Stimulated activated naive CD8-positive, alpha-beta T cell treated with anti-CD3 and anti-CD28 coated beads, Interleukin-15, Interleukin-2, amounts not matched to agents 100 U/mL and 50 U/mL, for 24 hours (primary cell): ENCODE measurements at regions not wholly inside any gene's neighbourhood (a gene's known extent, or its start where the extent isn't known, plus 50 kb on each side); places are given as distances from the start of the nearest gene placed in this dataset.

ENCODE experiments used
- ATAC-seq: fragments of 150-1000 bp; cut with Tn5 transposase; one replicate; pipeline ENCODE4 v1.10.0; 2021
- DNase-seq: peaks from one replicate; pipeline ENCODE4 v3.0.0; 2021

DNA sequence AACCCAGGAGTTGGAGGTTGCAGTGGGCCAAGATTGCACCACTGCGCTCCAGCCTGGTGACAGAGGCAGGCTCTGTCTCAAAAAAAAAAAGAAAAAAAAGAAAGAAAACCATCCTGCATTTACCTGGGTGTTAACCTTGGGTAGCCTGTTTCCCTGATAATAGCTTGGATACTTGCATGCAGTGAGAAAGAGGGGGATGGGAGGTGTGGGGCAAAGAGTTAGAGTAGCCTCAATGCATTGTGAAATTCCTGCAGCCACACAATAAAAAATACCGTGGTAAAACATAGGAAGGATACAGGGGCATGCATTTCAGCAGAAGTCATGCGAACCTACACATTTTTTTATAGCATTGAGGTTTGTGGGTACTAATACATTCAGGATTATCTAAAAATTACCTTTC is 76.6 kb upstream of the ZNF516 start:
- DNase-seq: no peak
- no peak for ATAC-seq

DNA sequence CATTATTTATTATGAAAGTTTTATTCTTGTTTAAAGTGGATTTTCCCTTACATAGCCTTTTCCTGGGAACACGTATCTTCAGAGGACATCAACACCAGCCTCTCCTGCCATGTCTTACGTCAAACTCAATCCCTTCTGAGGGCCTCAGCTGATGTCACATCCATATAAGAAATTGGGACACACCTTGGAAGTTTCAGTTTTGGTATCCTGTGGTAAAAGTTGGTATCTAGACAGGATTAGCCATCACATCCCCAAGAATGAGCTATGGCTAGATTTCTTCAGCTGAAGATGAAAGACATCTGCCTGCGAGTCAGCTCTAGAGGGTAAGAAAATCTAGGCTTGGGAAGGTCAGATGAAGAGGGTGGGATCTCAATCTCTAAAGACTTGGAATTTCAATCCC is 75.8 kb upstream of the ZNF516 start:
- DNase-seq (no peak), ATAC-seq (no peak)

GRCh38 chr18:76569644-76570419 is 74.8 kb upstream of the ZNF516 start:
- ATAC-seq (no peak), DNase-seq (no peak)

DNA sequence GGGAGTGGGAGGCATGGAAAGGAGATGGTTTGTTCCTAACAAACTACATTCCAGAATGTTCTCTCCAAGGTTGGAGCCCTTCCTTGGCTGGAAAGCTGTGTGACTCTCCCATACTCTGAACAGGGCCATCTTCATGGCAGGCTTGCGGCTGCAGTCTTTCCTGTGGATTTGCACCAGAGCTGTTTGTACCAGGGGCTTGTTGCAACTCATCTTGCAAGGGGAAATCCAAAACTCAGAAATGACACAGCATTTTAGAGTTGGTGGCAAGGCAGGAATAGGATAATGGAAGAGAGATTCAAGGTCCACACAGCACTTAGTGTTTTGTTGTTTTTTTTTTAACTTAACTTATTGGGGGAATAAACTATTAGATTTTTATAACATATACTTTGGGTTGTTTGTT is 73.7 kb upstream of the ZNF516 start:
- DNase-seq (no peak), ATAC-seq (no peak)

GRCh38 chr18:76567835-76568445 is 72.9 kb upstream of the ZNF516 start:
- ATAC-seq (no peak), DNase-seq (no peak)

DNA sequence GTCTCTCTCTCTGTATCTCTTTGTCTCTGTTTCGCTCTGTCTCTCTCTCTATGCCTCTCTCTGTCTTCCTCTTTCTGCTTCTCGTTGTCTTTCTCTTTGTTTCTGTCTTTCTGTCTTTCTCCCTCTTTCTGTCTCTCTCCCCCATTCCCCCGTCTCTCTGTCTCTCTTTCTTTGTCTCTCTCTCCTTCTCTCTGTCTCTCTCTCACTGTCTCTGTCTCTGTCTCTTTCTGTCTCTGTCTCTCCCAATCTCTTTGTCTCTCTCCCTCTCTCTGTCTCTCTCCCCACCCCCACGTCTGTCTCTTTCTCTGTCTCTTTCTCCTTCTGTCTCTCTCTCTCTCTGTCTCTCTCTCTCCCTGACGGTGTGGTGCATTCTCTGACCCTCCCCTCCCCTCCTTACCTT is 71.9 kb upstream of the ZNF516 start:
- no peak for ATAC-seq

DNA sequence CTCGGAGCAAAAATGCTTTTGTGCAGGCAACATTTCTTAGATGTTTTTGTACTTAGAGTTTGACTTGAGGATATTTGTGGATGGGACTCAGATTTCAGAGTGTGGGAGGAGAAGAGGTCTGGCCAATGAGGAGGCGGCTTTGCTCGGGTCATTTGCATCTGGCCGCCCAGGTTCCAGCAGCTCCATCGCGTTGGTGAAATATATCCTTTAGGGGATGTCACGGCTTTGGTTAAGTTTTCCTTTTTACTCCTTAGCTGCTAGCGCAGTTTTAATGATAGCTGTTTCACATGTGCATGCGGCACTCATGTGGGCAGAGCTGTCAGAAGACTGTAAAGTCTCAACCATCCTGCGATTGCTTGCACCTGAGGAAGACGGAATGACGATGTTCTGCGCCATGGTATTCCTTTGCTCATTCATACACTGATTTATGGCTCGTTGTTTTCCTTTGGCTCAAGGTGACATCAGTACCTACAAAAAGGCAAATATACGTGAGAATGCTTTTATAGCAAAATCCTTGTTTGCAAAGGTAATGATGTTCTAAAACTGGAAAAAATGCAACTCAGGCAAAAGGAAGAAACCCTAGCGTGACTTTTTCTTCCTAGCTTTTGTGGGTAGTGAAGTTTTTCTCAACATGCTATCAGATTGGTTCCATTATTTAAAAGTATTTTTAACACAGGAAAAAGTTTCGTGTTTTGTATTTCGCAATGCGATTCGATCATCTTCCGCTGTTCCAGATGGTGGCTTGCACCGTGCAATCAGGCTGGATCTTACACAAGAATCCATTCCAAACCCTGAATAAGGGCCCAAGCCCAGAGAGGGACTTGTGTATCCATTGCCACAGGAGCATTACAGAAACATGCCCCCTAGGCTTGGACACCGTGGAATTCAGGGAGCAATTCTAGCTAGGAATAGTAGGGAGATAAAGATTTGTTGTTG is 70.5 kb upstream of the ZNF516 start:
- ATAC-seq (no peak), DNase-seq (no peak)

More for the DNA sequence above, 71.9 kb upstream of the ZNF516 start:
- DNase-seq: no peak

DNA sequence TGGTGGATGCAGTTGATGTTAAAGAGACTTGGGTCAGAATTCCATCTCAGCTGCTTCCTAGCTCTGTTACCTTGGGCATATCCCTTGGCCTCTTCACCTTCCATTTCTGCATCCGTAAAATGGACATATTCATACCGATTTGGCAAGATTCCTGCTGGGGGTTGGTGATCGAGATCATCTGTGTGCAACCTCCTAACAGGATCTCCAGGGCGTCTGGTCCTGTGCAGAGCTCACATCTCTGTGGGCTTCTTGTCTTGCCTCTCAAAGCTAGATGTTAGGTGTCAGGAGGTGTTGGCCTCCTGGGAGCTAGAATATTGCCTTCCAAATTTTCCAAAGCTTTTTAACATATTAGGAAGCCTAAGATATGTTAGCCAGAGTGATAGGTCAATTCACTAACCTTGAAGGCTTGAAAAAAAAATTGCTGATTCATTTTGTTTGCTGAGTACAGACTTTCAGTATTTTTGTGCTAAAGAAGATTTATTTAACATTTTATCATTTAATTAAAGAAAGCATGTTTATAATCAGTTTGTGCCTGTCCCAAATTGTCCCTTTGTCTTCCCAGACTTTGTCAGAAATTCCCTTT is 69.7 kb upstream of the ZNF516 start:
- ATAC-seq: no peak
- DNase-seq: no peak

DNA sequence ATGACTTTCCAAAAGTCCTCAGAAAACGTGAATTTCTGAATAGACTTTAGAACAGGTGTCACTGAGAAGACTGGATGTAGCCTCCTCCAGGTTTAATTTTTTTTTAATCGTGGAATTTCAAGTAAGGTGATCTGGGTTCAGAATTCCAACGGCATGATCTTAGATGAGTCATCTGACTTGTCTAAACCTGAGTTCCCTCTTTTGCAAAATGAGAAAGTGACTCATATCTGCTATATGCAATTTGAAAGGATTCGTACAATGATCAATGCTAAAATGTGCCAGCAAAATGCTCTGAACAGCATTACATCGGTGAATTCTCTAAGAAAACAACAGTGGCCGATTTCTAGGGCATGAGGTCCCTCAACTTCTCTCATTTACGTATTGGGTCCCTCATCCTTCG is 69.1 kb upstream of the ZNF516 start:
- DNase-seq (no peak), ATAC-seq (no peak)

DNA sequence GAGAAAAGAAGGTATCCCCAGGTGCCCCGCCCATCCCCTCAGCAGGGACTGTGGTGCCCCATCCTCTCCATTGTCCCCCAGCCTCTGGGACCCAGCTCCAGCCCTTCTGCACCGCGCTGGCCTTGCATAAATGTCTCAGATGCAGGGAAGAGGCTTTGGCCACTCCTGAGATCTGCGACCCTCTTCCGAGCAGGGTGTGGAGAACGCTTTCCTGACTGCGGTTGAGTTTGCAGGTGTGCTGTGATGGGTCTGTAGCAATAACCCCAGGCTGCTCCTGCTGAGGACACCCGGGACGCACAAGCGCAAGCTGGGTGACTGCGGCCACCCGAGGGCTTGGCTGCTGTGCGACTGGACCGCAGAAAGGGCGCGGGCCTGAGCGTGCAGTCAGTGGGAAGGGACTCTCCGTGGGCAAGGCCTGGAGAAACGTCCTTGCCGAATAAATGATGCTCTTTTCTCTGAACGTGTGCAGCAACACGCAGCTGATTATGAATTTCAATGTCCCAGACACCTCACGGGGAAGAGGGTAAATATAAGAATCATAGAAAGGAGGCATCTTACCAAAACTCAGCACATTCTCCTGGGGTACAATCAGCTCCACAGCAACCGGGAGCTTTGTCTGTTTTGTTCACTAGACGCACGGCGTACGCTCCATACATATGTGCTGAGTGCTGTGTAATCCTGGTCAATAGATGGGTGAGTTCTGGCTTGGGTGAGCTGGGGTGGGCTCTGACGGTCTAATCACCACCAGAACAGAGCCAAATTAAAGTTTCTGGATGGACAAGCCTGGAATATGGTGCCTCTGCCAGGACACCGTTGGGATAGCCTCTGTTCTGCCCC is 67.5 kb upstream of the ZNF516 start:
- ATAC-seq: no peak
- DNase-seq: no peak

DNA sequence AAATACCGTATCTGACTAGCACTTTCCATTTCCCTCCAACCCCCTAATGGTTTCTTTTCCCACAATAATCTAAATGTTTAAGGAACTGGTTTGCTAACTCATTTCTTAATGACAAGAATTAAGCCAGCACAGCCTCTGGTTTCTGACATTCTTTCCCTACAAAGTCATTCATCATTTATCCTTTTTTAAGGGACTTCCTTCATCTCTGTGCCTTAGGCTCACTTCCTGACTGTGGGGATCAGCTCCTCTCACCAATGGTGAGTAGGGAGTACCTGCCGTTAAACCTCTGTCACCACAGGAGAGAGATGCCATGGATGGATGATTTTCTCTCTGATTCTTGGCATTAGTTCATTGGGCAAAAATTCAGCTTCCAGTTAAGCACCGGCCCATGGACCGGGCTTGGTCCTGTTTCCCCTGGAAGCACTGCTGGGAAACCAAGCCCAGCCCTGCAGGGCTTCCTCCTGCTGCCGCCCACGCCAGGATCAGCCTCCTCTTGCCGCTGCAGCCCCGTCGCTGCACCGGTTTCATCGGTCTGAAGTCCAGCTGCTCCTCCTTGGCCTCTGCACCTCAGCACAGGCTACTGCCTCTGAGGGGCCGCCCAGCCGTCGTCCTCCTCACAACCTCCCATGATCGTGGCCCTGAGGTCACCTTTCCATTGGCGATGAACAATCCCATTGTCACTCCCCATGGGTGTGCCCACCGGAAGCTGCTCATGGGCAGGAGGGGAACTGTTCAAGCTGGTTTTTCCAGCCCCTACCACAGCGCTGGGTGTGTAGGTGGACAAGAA is 64.0 kb upstream of the ZNF516 start:
- ATAC-seq (no peak), DNase-seq (no peak)

DNA sequence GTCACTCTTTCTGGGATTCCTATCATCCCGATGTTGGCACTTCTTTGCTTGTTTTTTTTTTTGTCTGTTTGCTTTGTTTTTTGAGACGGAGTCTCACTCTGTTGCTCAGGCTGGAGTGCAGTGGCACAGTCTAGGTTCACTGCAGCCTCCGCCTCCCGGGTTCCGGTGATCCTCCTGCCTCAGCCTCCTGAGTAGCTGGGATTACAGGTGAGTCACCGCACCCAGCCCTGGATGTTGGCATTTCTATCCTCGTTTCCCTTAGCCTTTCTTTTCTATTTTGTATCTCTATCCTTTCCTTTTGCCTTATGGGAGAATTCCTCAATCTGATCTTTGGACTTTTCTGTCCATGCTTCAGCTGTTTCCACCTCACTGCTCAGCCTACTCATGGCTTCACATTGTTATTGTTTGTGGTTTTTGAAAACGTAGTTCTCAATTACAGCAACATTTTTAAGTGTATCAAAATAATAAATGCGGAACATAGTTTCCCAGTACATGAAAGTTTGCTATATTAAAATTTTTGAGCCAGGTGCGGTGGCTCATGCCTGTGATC is 62.1 kb upstream of the ZNF516 start:
- DNase-seq: no peak
- ATAC-seq: no peak

DNA sequence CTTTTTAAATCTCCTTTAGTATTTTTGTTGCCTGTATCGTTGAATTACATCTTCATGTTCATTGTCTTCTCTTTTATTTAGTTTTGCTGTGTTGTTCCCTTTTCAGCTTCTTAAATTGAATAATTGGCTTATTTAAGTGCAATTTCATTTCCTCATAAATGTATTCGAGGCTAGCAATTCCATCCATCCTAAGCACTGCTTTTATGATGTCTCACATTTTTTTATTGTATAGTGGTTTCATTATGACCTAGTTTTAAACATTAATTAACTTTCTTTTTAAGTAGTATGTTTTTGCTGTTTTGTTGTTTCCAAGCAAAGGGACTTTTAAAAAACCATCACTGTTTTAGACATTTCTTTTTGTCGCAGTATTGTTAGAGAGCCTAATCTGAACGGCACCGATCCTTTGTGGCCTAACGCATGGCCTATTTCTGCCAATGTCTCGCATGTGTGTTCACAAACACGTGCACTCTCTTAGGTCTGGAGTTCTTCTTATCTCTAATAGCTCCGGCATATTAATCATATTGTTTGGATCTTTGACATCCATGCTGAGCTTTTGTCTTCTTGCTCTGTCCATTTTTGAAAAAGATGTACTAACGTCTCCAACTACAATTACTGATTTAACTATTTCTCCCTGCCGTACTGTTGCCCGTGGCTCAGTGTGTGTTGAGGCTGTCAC is 59.6 kb upstream of the ZNF516 start:
- DNase-seq: no peak

GRCh38 chr18:76553715-76554546 is 58.9 kb upstream of the ZNF516 start:
- ATAC-seq (no peak), DNase-seq (no peak)

More for the DNA sequence above, 59.6 kb upstream of the ZNF516 start:
- no peak for ATAC-seq

- ATAC-seq: no peak
Measured at GRCh38 chr18:76548541-76548940, 53.5 kb upstream of the ZNF516 start.

DNA sequence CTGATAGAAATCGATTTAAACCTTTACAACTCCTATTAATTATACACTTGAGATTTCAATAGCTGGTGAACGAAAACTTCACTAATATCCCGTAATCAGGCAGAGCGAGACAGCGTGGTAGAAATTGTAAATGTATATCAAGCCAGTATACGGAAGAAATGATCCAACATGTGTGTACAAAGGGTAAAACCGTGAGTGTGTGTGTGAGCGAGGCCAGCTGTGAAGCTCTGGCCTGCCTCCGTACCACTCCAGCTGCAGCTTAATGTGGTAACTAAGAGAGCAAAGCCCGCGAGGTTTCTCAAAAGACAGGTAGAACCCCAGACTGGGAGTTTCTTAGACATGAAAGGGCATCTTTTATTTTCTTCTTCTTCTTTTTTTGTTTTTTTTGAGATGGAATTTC is 52.3 kb upstream of the ZNF516 start:
- DNase-seq: no peak

More at GRCh38 chr18:76548541-76548940, 53.5 kb upstream of the ZNF516 start:
- DNase-seq: no peak

DNA sequence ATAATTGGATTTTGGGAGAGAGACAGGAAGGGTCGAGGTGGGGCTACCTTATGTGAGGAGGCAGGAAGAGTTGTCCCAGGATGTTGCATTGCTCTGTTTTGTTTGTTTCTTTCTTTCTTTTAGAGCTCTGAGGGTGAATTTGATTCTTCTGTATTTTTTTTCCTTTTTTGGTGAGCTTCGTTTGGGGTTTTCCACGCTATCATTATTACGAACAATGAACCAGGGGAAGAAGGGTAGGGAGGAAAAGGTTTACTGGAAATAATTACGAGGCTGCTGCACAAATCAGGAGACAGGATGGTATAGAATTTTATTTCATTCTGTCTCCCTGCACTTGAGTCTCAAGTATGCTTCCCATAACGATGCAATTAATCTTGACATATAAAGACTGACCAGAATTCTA is 51.4 kb upstream of the ZNF516 start:
- no peak for DNase-seq
- ATAC-seq: no peak

More for the DNA sequence above, 52.3 kb upstream of the ZNF516 start:
- ATAC-seq: no peak

DNA sequence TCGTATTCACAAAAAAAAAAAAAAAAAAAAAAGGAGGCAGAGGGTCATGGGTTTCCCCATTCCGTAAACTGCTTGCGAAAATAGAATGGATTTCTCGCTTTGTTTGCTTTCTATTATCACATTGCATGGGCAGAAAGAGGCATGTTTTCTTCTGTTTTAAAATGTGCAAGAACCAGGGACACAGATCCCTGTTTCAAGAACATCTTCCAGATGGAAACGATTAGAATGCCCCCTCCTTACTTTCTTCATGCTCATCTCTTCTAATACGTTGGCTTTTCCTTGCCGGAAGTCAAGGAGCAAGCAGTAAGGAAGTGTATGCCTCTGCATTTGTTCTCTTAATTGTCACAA is 51.0 kb upstream of the ZNF516 start:
- ATAC-seq (no peak), DNase-seq (no peak)
